ENCODE measurements at regions not wholly inside any gene's neighbourhood (a gene's known extent, or its start where the extent isn't known, plus 50 kb on each side); places are given as distances from the start of the nearest gene placed in this dataset.
"Not testable (repeated sequence)": the region's sequence is repeated elsewhere in the genome, so short reads cannot be mapped to it uniquely, and the experiment has no call there.

- no peak for DNase-seq (ENCODE audit: low spot score in 2 of 2)
- no peak for ATAC-seq (replicated peaks; ENCODE audit: extremely low read depth, poor library complexity, severe bottlenecking)
- H3K27me3 Mint-ChIP-seq: no peaks in the 10 kb centered on the region
- H3K27ac Mint-ChIP-seq (ENCODE audit: low read depth): no peak overlapping the region
- no peaks in the 10 kb centered on the region for H3K9me3 Mint-ChIP-seq
- H3K4me3 Mint-ChIP-seq: no peak overlapping the region
- H3K4me1 Mint-ChIP-seq: no peaks in the 10 kb centered on the region
- peaks cover 2% of the 10 kb centered on the region for H3K36me3 Mint-ChIP-seq (ENCODE audit: insufficient read depth)
These were observed 73.6 kb upstream of the LYPLAL1 start for GRCh38 chr1:219100059-219100458.

GRCh38 chr1:219102466-219102865, 71.2 kb upstream of the LYPLAL1 start:
- not testable (repeated sequence) for DNase-seq (ENCODE audit: low spot score in 2 of 2); H3K27ac Mint-ChIP-seq (ENCODE audit: low read depth); H3K27me3 Mint-ChIP-seq; H3K9me3 Mint-ChIP-seq; H3K4me3 Mint-ChIP-seq; ATAC-seq (replicated peaks; ENCODE audit: extremely low read depth, poor library complexity, severe bottlenecking); H3K36me3 Mint-ChIP-seq (ENCODE audit: insufficient read depth); H3K4me1 Mint-ChIP-seq

- H3K4me1 Mint-ChIP-seq: no peaks in the 10 kb centered on the region
- no peak for DNase-seq (ENCODE audit: low spot score in 2 of 2)
- no peak overlapping the region for H3K4me3 Mint-ChIP-seq
- H3K36me3 Mint-ChIP-seq (ENCODE audit: insufficient read depth): no peaks in the 10 kb centered on the region
- H3K9me3 Mint-ChIP-seq: peaks cover 5% of the 10 kb centered on the region
- H3K27me3 Mint-ChIP-seq: no peaks in the 10 kb centered on the region
- no peak for ATAC-seq (replicated peaks; ENCODE audit: extremely low read depth, poor library complexity, severe bottlenecking)
- H3K27ac Mint-ChIP-seq (ENCODE audit: low read depth): no peak overlapping the region
These were observed 67.8 kb upstream of the LYPLAL1 start for GRCh38 chr1:219105893-219106292.

GRCh38 chr1:219109424-219110018, 64.2 kb upstream of the LYPLAL1 start:
- H3K9me3 Mint-ChIP-seq: peaks cover 20% of the 10 kb centered on the region
- no peaks in the 10 kb centered on the region for H3K27me3 Mint-ChIP-seq
- ATAC-seq (replicated peaks; ENCODE audit: extremely low read depth, poor library complexity, severe bottlenecking): no peak

GRCh38 chr1:219113261-219113660, 60.4 kb upstream of the LYPLAL1 start:
- Mint-ChIP-seq H3K36me3 (ENCODE audit: insufficient read depth) (no peaks in the 10 kb centered on the region), H3K9me3 (peaks cover 20% of the 10 kb centered on the region), H3K4me1 (no peaks in the 10 kb centered on the region), H3K27me3 (no peaks in the 10 kb centered on the region), H3K27ac (ENCODE audit: low read depth) (no peak overlapping the region), H3K4me3 (no peak overlapping the region)
- ATAC-seq (replicated peaks; ENCODE audit: extremely low read depth, poor library complexity, severe bottlenecking): no peak
- DNase-seq (ENCODE audit: low spot score in 2 of 2): no peak

More at GRCh38 chr1:219109424-219110018, 64.2 kb upstream of the LYPLAL1 start:
- Mint-ChIP-seq H3K36me3 (ENCODE audit: insufficient read depth) (no peaks in the 10 kb centered on the region), H3K4me3 (no peak overlapping the region), H3K4me1 (no peaks in the 10 kb centered on the region), H3K27ac (ENCODE audit: low read depth) (no peak overlapping the region)
- no peak for DNase-seq (ENCODE audit: low spot score in 2 of 2)

- Mint-ChIP-seq H3K27ac (ENCODE audit: low read depth) (no peak overlapping the region), H3K36me3 (ENCODE audit: insufficient read depth) (no peaks in the 10 kb centered on the region), H3K9me3 (peaks cover 15% of the 10 kb centered on the region), H3K27me3 (no peaks in the 10 kb centered on the region), H3K4me3 (no peak overlapping the region), H3K4me1 (no peaks in the 10 kb centered on the region)
- DNase-seq (ENCODE audit: low spot score in 2 of 2) (no peak), ATAC-seq (replicated peaks; ENCODE audit: extremely low read depth, poor library complexity, severe bottlenecking) (no peak)
These were observed 59.7 kb upstream of the LYPLAL1 start for GRCh38 chr1:219114014-219114413.

GRCh38 chr1:219119839-219120238, 53.8 kb upstream of the LYPLAL1 start:
- Mint-ChIP-seq H3K4me3 (no peak overlapping the region), H3K4me1 (no peaks in the 10 kb centered on the region), H3K27me3 (no peaks in the 10 kb centered on the region), H3K9me3 (no peaks in the 10 kb centered on the region), H3K36me3 (ENCODE audit: insufficient read depth) (no peaks in the 10 kb centered on the region), H3K27ac (ENCODE audit: low read depth) (no peak overlapping the region)
- no peak for ATAC-seq (replicated peaks; ENCODE audit: extremely low read depth, poor library complexity, severe bottlenecking)
- no peak for DNase-seq (ENCODE audit: low spot score in 2 of 2)

GRCh38 chr1:219120624-219121544, 52.8 kb upstream of the LYPLAL1 start:
- Mint-ChIP-seq H3K4me3 (no peak overlapping the region), H3K36me3 (ENCODE audit: insufficient read depth) (no peaks in the 10 kb centered on the region), H3K27me3 (peaks cover 2% of the 10 kb centered on the region), H3K9me3 (no peaks in the 10 kb centered on the region), H3K27ac (ENCODE audit: low read depth) (no peak overlapping the region), H3K4me1 (no peaks in the 10 kb centered on the region)
- no peak for DNase-seq (ENCODE audit: low spot score in 2 of 2)
- no peak for ATAC-seq (replicated peaks; ENCODE audit: extremely low read depth, poor library complexity, severe bottlenecking)

GRCh38 chr1:219121679-219122078, 52.0 kb upstream of the LYPLAL1 start:
- peaks cover 10% of the 10 kb centered on the region for H3K27me3 Mint-ChIP-seq
- DNase-seq (ENCODE audit: low spot score in 2 of 2): no peak
- no peaks in the 10 kb centered on the region for H3K4me1 Mint-ChIP-seq
- H3K4me3 Mint-ChIP-seq: no peak overlapping the region
- H3K36me3 Mint-ChIP-seq (ENCODE audit: insufficient read depth): no peaks in the 10 kb centered on the region
- ATAC-seq (replicated peaks; ENCODE audit: extremely low read depth, poor library complexity, severe bottlenecking): no peak
- no peaks in the 10 kb centered on the region for H3K9me3 Mint-ChIP-seq
- H3K27ac Mint-ChIP-seq (ENCODE audit: low read depth): no peak overlapping the region

GRCh38 chr1:219123036-219123435, 50.6 kb upstream of the LYPLAL1 start:
- Mint-ChIP-seq H3K4me3 (no peak overlapping the region), H3K27ac (ENCODE audit: low read depth) (no peak overlapping the region), H3K4me1 (no peaks in the 10 kb centered on the region), H3K9me3 (no peaks in the 10 kb centered on the region), H3K27me3 (peaks cover 14% of the 10 kb centered on the region), H3K36me3 (ENCODE audit: insufficient read depth) (no peaks in the 10 kb centered on the region)
- ATAC-seq (replicated peaks; ENCODE audit: extremely low read depth, poor library complexity, severe bottlenecking) (no peak), DNase-seq (ENCODE audit: low spot score in 2 of 2) (no peak)
